ENCODE measurements at regions not wholly inside any gene's neighbourhood (a gene's known extent, or its start where the extent isn't known, plus 50 kb on each side); places are given as distances from the start of the nearest gene placed in this dataset.

DNA sequence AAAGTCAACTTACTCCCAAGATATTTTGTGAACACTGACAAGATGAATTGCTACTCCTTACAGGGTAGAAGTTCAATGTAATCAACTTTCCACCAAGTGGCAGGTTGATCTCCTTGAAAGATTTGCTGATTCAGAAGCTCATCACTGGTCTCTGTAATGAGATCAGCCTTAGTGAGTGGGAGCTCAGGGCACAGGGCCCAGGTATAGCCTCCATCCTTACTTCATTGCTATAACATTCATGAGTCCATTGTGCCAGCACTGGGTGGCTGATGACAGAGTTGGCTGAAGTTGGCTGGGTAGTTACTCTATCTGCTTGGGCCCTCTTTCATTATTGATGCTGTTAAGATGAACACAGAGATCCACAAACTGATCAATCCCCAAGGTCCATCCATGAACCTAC lies 379.0 kb downstream of the IRS1 start:
- TF ChIP-seq POLR2A (IDR thresholded peaks at IDR 0.05) = no peak
- TF ChIP-seq, protein P1, sequence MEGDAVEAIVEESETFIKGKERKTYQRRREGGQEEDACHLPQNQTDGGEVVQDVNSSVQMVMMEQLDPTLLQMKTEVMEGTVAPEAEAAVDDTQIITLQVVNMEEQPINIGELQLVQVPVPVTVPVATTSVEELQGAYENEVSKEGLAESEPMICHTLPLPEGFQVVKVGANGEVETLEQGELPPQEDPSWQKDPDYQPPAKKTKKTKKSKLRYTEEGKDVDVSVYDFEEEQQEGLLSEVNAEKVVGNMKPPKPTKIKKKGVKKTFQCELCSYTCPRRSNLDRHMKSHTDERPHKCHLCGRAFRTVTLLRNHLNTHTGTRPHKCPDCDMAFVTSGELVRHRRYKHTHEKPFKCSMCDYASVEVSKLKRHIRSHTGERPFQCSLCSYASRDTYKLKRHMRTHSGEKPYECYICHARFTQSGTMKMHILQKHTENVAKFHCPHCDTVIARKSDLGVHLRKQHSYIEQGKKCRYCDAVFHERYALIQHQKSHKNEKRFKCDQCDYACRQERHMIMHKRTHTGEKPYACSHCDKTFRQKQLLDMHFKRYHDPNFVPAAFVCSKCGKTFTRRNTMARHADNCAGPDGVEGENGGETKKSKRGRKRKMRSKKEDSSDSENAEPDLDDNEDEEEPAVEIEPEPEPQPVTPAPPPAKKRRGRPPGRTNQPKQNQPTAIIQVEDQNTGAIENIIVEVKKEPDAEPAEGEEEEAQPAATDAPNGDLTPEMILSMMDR (IDR thresholded peaks at IDR 0.05) = no peak
